Activated CD4-positive, alpha-beta T cell treated with anti-CD3 and anti-CD28 coated beads for 48 hours (primary cell): ENCODE measurements at regions not wholly inside any gene's neighbourhood (a gene's known extent, or its start where the extent isn't known, plus 50 kb on each side); places are given as distances from the start of the nearest gene placed in this dataset.

ENCODE experiments used
- DNase-seq: peaks from one replicate; pipeline ENCODE4 v3.0.0-alpha.2; 2020

- DNase-seq, result no peak
Measured at GRCh38 chr11:28495333-28495732, 387.1 kb downstream of the METTL15 start.

DNA sequence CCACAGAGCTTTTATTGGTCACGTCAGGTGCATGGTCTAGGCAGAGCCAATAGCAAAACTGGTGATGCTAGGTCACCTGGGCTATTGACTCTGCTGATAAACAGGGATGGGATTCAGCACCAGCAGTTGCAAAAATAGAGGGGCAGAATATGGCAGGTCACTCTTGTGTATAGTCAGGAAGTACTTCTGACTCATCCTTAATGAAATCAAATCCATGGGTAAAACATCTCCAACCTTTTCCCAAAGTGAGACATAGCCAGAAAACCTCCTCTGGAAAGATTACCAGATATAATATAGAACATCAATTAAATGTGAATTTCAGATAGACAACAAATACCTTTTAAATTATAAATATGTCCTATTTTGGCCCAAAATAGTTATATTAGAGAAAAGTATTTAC, 383.2 kb downstream of the METTL15 start:
- DNase-seq, result no peak

DNA sequence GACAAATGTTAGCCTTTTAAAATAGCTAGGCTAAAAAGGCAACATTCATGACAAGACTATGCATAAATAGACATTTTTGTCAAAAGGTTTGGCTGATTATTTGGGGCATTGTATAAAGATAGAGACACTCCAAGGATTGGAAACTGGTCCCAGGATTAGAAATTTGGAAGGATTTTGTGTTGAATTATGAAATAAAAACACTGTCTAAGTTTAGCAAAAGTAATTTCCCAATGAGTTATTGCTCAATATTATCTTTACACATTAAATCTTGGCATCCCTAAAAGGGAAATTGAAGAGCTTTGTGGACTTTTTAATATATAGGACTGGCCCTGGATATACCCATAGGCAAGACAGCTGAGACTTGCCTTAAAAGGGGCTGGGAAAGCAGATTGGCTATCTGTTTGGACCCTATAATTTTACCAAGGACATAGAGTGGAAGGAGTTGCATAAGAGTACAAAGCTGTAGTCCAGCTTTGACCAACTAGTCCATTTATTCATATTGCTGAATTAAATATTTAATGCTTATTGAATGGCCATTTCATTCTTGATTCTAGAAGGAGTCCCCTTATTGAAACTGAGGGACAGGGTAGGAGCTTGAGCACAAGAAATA, 382.7 kb downstream of the METTL15 start:
- no peak for DNase-seq

GRCh38 chr11:28488336-28488735, 380.1 kb downstream of the METTL15 start:
- DNase-seq, result no peak

- DNase-seq, result no peak
Measured at GRCh38 chr11:28483072-28483867, 375.1 kb downstream of the METTL15 start.

- no peak for DNase-seq
Measured at GRCh38 chr11:28482666-28483065, 374.5 kb downstream of the METTL15 start.

GRCh38 chr11:28481616-28482480, 373.7 kb downstream of the METTL15 start:
- no peak for DNase-seq

DNA sequence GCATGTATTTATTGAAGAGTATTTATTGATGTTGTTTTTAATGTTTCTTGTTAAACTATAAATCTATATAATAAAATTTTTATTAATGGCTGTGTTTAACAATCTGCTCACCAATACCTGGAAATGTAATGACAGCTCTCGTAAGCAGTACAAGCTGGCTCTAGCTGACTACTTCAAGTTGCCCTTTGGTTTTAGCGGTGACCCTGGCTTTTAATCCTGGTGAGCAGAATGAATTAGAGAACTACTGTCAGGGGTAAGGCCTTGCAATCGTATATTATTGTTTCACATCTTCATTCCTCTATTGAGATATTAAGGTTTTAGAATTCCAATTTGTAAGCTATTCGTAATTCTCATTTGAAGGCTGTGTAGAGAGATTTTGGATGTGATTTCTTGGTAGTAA, 372.2 kb downstream of the METTL15 start:
- DNase-seq, result no peak

- DNase-seq, result no peak
Measured at GRCh38 chr11:28476864-28477263, 368.7 kb downstream of the METTL15 start.

DNA sequence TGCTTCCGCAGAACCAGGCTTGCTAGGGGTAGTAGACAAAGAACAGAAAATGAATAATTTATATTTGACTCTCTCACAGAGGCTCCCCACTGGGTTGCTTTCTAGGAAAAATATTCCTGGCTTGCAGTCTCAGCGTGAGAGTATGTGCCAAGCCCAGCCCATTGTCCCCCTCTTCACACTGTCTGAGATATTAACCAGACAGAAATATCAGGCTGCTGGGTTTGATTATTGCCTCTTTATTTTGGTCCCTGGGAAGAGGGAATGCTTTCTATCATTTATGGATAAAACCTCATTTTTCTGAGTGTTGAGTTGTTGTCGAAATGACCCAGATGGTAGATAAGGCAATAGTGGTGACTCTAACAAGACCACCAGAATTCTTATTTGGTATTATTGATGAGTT, 367.9 kb downstream of the METTL15 start:
- no peak for DNase-seq

GRCh38 chr11:28472904-28473303, 364.7 kb downstream of the METTL15 start:
- no peak for DNase-seq

DNA sequence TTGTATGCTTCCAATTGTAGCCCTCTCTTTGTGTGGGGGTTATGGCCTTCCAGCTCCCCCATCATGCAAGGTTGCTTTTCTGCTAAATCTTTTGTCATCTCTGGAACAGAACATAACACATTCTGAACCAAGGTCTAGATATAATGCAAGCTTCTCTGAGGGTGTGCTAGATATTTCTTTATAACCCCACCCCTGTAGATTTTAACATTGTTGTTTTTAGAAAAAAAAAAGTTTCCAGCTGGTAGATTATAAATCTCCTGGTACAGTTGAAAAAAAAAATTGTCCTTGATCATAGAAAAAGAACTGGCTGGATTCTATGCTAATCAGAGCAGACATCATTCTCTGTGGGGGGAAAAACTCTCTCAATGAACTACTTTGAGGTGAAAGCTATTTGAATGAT, 363.3 kb downstream of the METTL15 start:
- DNase-seq, result no peak

DNA sequence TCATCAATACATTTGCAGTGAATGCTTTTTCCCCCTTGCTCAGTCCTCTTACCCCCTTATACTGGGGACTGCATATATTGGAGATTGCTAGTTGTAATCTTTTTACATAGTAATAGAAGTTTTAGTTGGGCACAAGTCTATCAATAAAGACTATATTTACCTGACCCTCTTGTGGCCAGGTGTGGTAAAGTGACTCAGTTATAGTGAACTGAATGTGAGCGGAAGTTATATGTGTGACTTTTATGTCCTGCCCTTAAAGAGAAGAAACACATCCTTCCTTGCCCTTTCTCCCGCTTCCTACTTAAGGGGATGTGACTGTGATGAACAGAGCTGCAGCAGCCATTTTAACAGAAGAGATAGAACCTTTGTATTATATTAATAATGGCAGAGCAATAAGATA, 362.0 kb downstream of the METTL15 start:
- no peak for DNase-seq

- no peak for DNase-seq
Measured at GRCh38 chr11:28466506-28466905, 358.3 kb downstream of the METTL15 start.

- no peak for DNase-seq
Measured at GRCh38 chr11:28464252-28464867, 356.2 kb downstream of the METTL15 start.

GRCh38 chr11:28463826-28464225, 355.6 kb downstream of the METTL15 start:
- no peak for DNase-seq

GRCh38 chr11:28461846-28462245, 353.7 kb downstream of the METTL15 start:
- no peak for DNase-seq

- no peak for DNase-seq
Measured at GRCh38 chr11:28461338-28461737, 353.1 kb downstream of the METTL15 start.

- no peak for DNase-seq
Measured at GRCh38 chr11:28460348-28460747, 352.2 kb downstream of the METTL15 start.

- DNase-seq, result no peak
Measured at GRCh38 chr11:28459912-28460311, 351.7 kb downstream of the METTL15 start.

GRCh38 chr11:28457481-28458065, 349.4 kb downstream of the METTL15 start:
- DNase-seq, result no peak

DNA sequence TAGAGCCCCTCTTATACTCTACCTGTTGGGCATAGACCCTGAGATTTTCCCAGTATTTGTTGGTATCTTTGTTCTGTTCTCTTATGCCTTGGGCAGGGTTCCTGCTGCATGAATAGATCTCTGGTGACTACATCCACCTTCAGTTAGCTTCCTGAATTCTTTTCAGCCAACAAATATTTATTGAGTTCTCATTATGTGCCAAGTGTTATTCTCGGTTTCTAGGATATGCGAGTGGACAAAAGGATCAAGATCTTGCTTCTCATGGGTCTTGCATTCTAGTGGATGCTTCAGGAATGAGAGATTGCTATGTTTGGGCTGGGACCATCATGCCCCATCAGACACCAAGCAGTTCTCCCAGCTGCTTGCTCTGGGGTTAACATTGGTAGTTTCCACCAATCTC, 340.0 kb downstream of the METTL15 start:
- DNase-seq, result no peak

- no peak for DNase-seq
Measured at GRCh38 chr11:28447226-28447625, 339.0 kb downstream of the METTL15 start.
